HL-60 (cell line): ENCODE measurements at regions not wholly inside any gene's neighbourhood (a gene's known extent, or its start where the extent isn't known, plus 50 kb on each side); places are given as distances from the start of the nearest gene placed in this dataset.

ENCODE experiments used
- GABPA ChIP-seq: IDR thresholded peaks from 2 replicates; pipeline ENCODE4 v1.6.1; 2012; ENCODE audit warnings: low read depth
- POLR2AphosphoS5 ChIP-seq: IDR thresholded peaks from 2 replicates; pipeline ENCODE4 v1.6.1; 2012; ENCODE audit warnings: low read depth
- TF ChIP-seq, protein P1 (sequence below): IDR thresholded peaks from one replicate; pipeline ENCODE4 v1.5.1; 2011; ENCODE audit warnings: low read length, control low read depth, inconsistent platforms; ENCODE audit not compliant: insufficient read depth
- TF ChIP-seq, protein P2 (sequence below): IDR thresholded peaks from 2 replicates; pipeline ENCODE4 v1.6.1; 2012; ENCODE audit warnings: low read depth; ENCODE audit not compliant: insufficient replicate concordance

DNA sequence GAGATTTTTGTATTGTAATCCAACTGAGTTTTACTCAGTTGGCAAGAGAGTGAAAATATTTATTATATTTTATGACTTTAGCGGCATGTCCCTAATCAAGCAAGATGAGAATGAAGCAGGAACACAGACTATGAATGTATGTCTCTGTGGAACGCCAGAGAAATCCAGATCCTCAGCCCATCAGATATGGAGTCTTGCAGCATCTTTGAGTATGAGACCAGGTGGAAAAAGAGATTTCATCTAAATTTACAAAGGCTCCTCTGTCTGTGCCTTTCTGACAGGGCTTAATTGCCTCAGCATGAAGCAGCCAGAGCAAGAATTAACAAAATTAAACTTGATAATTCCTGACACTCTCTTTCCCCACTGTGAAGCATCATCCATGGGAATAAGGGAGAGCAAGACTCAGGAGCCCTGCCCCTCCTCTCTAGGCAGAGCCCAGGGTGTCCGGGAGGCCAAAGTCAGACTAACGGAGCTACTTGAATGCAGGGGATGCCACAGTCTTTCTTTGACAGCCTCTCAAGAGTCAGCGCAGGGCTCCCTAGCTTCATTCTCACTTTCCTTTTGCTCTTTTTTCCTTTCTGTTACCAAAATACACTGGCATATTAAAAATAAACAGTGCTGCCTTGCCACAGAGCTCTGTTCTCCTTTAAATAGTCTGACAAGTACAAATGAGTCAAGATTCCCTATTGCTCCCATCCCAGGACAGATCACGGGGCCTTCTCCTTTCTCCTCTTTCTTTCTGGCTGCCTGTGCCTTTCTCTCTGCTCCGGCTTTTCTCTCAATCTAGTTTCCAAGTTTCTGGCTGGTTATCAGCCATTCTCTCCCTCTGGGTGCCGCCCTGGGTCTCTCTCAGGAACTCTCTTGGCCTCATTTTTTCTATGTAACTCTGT lies 132.2 kb upstream of the INHBA start:
- TF ChIP-seq, protein P1, sequence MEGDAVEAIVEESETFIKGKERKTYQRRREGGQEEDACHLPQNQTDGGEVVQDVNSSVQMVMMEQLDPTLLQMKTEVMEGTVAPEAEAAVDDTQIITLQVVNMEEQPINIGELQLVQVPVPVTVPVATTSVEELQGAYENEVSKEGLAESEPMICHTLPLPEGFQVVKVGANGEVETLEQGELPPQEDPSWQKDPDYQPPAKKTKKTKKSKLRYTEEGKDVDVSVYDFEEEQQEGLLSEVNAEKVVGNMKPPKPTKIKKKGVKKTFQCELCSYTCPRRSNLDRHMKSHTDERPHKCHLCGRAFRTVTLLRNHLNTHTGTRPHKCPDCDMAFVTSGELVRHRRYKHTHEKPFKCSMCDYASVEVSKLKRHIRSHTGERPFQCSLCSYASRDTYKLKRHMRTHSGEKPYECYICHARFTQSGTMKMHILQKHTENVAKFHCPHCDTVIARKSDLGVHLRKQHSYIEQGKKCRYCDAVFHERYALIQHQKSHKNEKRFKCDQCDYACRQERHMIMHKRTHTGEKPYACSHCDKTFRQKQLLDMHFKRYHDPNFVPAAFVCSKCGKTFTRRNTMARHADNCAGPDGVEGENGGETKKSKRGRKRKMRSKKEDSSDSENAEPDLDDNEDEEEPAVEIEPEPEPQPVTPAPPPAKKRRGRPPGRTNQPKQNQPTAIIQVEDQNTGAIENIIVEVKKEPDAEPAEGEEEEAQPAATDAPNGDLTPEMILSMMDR, result no peak
- TF ChIP-seq GABPA, result no peak
- no peak for TF ChIP-seq POLR2AphosphoS5
- TF ChIP-seq, protein P2, sequence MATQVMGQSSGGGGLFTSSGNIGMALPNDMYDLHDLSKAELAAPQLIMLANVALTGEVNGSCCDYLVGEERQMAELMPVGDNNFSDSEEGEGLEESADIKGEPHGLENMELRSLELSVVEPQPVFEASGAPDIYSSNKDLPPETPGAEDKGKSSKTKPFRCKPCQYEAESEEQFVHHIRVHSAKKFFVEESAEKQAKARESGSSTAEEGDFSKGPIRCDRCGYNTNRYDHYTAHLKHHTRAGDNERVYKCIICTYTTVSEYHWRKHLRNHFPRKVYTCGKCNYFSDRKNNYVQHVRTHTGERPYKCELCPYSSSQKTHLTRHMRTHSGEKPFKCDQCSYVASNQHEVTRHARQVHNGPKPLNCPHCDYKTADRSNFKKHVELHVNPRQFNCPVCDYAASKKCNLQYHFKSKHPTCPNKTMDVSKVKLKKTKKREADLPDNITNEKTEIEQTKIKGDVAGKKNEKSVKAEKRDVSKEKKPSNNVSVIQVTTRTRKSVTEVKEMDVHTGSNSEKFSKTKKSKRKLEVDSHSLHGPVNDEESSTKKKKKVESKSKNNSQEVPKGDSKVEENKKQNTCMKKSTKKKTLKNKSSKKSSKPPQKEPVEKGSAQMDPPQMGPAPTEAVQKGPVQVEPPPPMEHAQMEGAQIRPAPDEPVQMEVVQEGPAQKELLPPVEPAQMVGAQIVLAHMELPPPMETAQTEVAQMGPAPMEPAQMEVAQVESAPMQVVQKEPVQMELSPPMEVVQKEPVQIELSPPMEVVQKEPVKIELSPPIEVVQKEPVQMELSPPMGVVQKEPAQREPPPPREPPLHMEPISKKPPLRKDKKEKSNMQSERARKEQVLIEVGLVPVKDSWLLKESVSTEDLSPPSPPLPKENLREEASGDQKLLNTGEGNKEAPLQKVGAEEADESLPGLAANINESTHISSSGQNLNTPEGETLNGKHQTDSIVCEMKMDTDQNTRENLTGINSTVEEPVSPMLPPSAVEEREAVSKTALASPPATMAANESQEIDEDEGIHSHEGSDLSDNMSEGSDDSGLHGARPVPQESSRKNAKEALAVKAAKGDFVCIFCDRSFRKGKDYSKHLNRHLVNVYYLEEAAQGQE, result no peak
